ENCODE measurements at regions not wholly inside any gene's neighbourhood (a gene's known extent, or its start where the extent isn't known, plus 50 kb on each side); places are given as distances from the start of the nearest gene placed in this dataset.

GRCh38 chr3:17932136-17932771 is 189.8 kb upstream of the TBC1D5 start:
- TF ChIP-seq, protein P1, sequence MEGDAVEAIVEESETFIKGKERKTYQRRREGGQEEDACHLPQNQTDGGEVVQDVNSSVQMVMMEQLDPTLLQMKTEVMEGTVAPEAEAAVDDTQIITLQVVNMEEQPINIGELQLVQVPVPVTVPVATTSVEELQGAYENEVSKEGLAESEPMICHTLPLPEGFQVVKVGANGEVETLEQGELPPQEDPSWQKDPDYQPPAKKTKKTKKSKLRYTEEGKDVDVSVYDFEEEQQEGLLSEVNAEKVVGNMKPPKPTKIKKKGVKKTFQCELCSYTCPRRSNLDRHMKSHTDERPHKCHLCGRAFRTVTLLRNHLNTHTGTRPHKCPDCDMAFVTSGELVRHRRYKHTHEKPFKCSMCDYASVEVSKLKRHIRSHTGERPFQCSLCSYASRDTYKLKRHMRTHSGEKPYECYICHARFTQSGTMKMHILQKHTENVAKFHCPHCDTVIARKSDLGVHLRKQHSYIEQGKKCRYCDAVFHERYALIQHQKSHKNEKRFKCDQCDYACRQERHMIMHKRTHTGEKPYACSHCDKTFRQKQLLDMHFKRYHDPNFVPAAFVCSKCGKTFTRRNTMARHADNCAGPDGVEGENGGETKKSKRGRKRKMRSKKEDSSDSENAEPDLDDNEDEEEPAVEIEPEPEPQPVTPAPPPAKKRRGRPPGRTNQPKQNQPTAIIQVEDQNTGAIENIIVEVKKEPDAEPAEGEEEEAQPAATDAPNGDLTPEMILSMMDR (IDR thresholded peaks at IDR 0.05; ENCODE audit: low read depth, low read length, poor library complexity, severe bottlenecking): no peak
- TF ChIP-seq EZH2phosphoT487 (IDR thresholded peaks at IDR 0.05; ENCODE audit: borderline replicate concordance, low read length): no peak
